Panc1 (cell line): ENCODE measurements at regions not wholly inside any gene's neighbourhood (a gene's known extent, or its start where the extent isn't known, plus 50 kb on each side); places are given as distances from the start of the nearest gene placed in this dataset.

Experiments
- CTCF ChIP-seq: fragments of 450-650 bp; IDR thresholded peaks from 2 replicates; pipeline ENCODE4 v1.5.1; 2017; ENCODE audit warnings: mild to moderate bottlenecking
- SIN3A ChIP-seq: IDR thresholded peaks from 2 replicates; pipeline ENCODE4 v1.6.1; 2012; ENCODE audit warnings: low read depth, mild to moderate bottlenecking, low read length, moderate library complexity, borderline replicate concordance; ENCODE audit not compliant: insufficient read depth
- TF ChIP-seq, protein P1 (sequence below), 2 experiments: IDR thresholded peaks; 2 replicates each; pipeline ENCODE4 v1.6.1; 2011 to 2012; ENCODE audit warnings: low read depth in 2 of 2, control low read depth in 1 of 2, low read length in 1 of 2, mild to moderate bottlenecking in 1 of 2, moderate library complexity in 1 of 2; ENCODE audit not compliant: insufficient read depth in 1 of 2

GRCh38 chr5:56566374-56567249, 248.7 kb upstream of the MAP3K1 start:
- TF ChIP-seq CTCF (no peak), SIN3A (no peak)
- TF ChIP-seq, protein P1, sequence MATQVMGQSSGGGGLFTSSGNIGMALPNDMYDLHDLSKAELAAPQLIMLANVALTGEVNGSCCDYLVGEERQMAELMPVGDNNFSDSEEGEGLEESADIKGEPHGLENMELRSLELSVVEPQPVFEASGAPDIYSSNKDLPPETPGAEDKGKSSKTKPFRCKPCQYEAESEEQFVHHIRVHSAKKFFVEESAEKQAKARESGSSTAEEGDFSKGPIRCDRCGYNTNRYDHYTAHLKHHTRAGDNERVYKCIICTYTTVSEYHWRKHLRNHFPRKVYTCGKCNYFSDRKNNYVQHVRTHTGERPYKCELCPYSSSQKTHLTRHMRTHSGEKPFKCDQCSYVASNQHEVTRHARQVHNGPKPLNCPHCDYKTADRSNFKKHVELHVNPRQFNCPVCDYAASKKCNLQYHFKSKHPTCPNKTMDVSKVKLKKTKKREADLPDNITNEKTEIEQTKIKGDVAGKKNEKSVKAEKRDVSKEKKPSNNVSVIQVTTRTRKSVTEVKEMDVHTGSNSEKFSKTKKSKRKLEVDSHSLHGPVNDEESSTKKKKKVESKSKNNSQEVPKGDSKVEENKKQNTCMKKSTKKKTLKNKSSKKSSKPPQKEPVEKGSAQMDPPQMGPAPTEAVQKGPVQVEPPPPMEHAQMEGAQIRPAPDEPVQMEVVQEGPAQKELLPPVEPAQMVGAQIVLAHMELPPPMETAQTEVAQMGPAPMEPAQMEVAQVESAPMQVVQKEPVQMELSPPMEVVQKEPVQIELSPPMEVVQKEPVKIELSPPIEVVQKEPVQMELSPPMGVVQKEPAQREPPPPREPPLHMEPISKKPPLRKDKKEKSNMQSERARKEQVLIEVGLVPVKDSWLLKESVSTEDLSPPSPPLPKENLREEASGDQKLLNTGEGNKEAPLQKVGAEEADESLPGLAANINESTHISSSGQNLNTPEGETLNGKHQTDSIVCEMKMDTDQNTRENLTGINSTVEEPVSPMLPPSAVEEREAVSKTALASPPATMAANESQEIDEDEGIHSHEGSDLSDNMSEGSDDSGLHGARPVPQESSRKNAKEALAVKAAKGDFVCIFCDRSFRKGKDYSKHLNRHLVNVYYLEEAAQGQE (IDR thresholded peaks at IDR 0.05; ENCODE audit: insufficient read depth in 1 of 2, low read depth in 2 of 2, low read length in 1 of 2), result no peak
